Activated effector memory CD4-positive, alpha-beta T cell treated with anti-CD3 and anti-CD28 coated beads, Interleukin-2, amount 50 U/mL, for 16 hours (primary cell): ENCODE measurements at regions not wholly inside any gene's neighbourhood (a gene's known extent, or its start where the extent isn't known, plus 50 kb on each side); places are given as distances from the start of the nearest gene placed in this dataset.

Source experiments
- DNase-seq: peaks from one replicate; pipeline ENCODE4 v3.0.0-alpha.2; 2020

- no peak for DNase-seq
Measured at GRCh38 chr2:134089454-134089853, 164.4 kb upstream of the MGAT5 start.

- DNase-seq = no peak
Measured at GRCh38 chr2:134097740-134098139, 156.1 kb upstream of the MGAT5 start.

- DNase-seq = no peak
Measured at GRCh38 chr2:134098321-134098720, 155.6 kb upstream of the MGAT5 start.

DNA sequence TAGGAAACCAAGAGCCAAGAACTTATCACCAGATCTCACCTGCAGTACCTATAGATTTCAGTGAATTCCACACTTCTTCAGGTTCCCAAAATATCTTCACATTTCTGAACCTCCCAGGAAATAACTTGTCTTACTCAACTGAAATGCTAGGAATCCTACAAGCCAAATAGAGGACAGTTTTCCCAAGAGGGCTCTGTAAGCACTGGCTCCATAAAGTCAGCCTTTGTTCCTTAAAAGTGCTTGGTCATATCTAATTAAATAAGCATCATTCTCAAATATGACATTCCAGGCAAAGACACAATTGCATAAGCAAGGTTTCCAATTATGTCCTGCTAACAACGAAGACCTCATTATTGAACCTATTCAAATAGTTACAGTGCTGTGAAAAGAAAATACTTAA lies 154.6 kb upstream of the MGAT5 start:
- no peak for DNase-seq

DNA sequence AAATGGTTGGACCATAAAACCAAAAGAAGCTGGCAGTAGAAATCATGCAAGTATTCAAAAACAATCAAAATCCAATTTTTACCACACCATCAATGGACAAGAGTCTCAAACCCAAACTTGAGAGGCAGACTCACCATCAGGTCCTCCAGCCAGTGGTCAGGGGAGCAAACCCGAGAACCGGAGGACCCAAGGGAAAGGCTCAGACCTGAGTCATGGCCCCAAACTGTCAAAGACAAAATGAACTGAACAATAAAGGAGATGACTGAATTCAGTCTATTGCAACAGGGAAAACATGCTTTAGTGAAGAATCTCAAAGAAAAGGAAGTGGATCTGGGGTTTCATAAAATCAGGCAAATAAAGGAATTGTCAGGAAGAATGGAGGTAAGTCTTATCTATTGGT lies 150.7 kb upstream of the MGAT5 start:
- DNase-seq = no peak

DNA sequence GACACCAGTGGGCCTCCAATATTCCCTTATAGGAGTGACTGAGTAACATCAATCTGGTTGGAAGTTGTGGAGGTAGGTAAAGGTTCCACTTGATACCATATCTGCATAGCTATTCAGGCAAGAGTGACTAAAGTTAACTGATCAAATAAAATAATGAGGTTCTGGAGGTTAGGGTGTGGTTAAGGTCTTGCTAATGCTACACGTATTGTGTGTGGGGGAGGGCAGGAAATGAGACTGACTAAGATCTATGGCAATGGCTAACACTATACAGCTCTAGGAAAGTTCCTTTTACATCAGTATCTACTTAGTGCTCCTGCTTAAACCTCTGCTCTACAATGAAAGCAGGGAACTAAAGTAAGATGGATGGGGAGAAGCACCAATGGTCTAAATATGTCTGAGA lies 149.1 kb upstream of the MGAT5 start:
- DNase-seq = no peak

DNA sequence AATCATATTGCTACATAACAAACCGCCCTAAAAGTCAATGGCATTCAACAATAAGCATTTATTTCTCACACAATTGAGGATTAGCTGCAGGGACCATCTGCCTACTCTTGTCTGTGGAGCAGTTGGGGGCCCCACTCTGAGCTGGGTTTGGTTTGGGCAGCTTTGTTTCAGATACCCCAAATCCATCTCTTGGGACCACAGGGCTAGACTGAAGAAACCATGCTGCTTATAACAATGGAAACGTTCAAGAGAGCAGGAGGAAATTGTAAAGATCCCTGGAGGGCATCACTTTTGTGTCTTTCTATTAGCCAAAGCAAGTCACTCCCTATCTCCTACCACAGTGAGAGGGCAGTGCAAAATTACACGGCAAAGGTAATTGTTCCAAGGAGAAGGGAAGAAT lies 146.5 kb upstream of the MGAT5 start:
- DNase-seq = no peak

- DNase-seq = no peak
Measured at GRCh38 chr2:134108113-134108512, 145.8 kb upstream of the MGAT5 start.

- no peak for DNase-seq
Measured at GRCh38 chr2:134109246-134109645, 144.6 kb upstream of the MGAT5 start.

- no peak for DNase-seq
Measured at GRCh38 chr2:134109725-134110124, 144.1 kb upstream of the MGAT5 start.

- no peak for DNase-seq
Measured at GRCh38 chr2:134110532-134110931, 143.3 kb upstream of the MGAT5 start.

DNA sequence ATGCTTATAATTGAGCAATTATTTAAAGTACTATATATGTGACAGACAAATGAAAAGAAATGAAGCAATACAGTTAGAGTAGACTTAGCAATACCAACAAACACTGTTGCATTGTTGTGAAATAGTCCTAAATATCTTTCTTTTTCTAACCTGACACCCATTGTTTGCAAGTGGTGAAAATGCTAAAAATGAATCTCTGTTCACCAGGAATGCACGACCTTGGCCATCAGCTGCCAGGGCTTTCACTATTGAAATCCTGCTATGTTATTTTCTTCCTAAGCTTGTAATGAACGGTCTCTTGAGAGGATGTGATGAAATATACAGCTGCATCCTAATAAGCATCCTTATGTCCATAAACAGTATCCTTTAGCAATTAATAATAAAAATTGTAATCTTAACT lies 136.2 kb upstream of the MGAT5 start:
- DNase-seq = no peak

- DNase-seq = peak; percentile 93
Measured at GRCh38 chr2:134118279-134119116, 135.4 kb upstream of the MGAT5 start.

GRCh38 chr2:134119117-134119712 lies 134.7 kb upstream of the MGAT5 start:
- DNase-seq = no peak

GRCh38 chr2:134119713-134120405 lies 134.0 kb upstream of the MGAT5 start:
- DNase-seq = peak; percentile 94

- DNase-seq = no peak
Measured at GRCh38 chr2:134120406-134120732, 133.5 kb upstream of the MGAT5 start.

- DNase-seq = peak; percentile 88
Measured at GRCh38 chr2:134120733-134121630, 132.9 kb upstream of the MGAT5 start.

GRCh38 chr2:134122610-134123009 lies 131.3 kb upstream of the MGAT5 start:
- DNase-seq = no peak

- no peak for DNase-seq
Measured at GRCh38 chr2:134123332-134123731, 130.5 kb upstream of the MGAT5 start.

DNA sequence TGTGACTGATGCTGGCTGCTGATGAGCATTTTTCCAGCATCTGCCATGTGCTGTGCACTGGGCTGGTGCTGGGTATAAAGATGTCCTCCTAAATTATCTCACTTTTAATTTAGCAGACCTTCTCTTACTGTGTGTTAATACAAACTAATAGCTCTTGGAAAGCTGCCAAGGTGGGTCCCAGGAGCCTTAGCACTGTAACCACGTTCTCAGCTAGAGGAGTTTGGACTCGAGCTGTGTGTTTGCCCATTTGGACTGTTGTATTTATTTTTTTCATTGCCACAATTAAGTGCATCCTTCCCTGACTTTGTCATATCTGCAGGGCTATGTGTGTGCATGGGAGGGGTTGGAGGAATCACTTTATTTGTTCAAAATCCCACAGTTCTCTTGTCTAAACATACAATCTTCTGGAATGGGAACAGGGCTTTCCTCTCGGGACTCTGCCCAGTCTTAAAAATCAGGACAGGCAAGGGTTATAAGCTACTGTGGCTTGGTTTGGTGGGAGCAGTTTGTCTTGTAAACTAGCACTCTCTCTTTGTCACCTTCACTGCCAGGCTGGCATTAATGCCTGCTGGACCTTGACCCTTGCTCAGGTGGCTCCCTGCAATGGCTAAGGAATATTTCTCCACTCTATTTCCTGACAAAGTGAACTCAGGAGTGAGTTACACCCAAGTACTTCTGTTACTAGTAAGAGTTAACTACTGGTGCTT lies 129.7 kb upstream of the MGAT5 start:
- DNase-seq = no peak

DNA sequence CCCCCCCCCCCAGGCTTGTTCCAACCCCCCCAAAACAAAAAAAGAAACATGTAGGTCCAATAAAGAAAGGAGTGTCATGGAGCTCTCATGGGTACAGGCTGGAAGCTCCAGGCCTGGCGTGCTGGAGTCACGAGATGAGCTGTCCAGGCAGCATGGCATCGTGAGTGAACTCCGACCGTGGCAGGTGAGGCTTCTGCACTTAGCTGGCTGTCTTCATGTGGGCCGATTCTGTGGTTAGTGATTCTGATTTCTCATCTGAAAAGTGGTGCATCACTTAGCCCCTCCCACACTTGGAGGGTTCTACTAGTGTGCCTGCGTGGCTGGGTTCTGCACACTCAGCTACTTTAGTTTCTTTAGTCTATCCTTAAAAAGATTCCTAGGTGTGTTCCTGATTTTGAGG lies 126.4 kb upstream of the MGAT5 start:
- DNase-seq = peak; percentile 86

GRCh38 chr2:134128746-134129145 lies 125.1 kb upstream of the MGAT5 start:
- no peak for DNase-seq
